Common myeloid progenitor, CD34-positive (primary cell): ENCODE measurements at regions not wholly inside any gene's neighbourhood (a gene's known extent, or its start where the extent isn't known, plus 50 kb on each side); places are given as distances from the start of the nearest gene placed in this dataset.

Source experiments
- CTCF ChIA-PET: fragments of 350-600 bp; sonication (Branson Sonifier 250); formaldehyde crosslinking; loops from one replicate; lab custom pipeline; 2021; ENCODE audit warnings: antibody characterized with exemption; lab: Charles Lee
- POLR2A ChIA-PET: fragments of 350-600 bp; sonication (Branson Sonifier 250); formaldehyde crosslinking; loops from one replicate; lab custom pipeline; 2021; ENCODE audit warnings: antibody characterized with exemption; lab: Charles Lee
- DNase-seq, 3 donors: peaks; one replicate each; pipeline versions ENCODE4 v3.0.0 to v3.0.0-alpha.2; 2013
- H3K27ac ChIP-seq, 2 experiments: 1 replicate in 1 of 2; 2 replicates in 1 of 2; pipeline ENCODE4 v1.7.0; 2013; ENCODE audit warnings: inconsistent platforms in 2 of 2, low read length in 2 of 2, mild to moderate bottlenecking in 2 of 2, low read depth in 1 of 2, moderate library complexity in 1 of 2; ENCODE audit not compliant: severe bottlenecking in 2 of 2, insufficient read depth in 1 of 2, poor library complexity in 1 of 2
- H3K27me3 ChIP-seq, 5 experiments: replicated peaks in 2 of 5; 1 replicate in 3 of 5; 2 replicates in 2 of 5; pipeline versions ENCODE4 v1.6.1 to v1.7.0; 2013; ENCODE audit warnings: low read length in 4 of 5, mild to moderate bottlenecking in 2 of 5, moderate library complexity in 2 of 5, inconsistent platforms in 1 of 5; ENCODE audit not compliant: insufficient read depth in 5 of 5, control insufficient read depth in 4 of 5
- H3K36me3 ChIP-seq, 4 experiments: 1 replicate in 2 of 4; 2 replicates in 2 of 4; pipeline versions ENCODE4 v1.6.1 to v1.7.0; 2013; ENCODE audit warnings: low read length in 3 of 4, control low read depth in 1 of 4, mild to moderate bottlenecking in 1 of 4; ENCODE audit not compliant: control insufficient read depth in 4 of 4, insufficient read depth in 4 of 4
- H3K4me1 ChIP-seq, 4 experiments: 1 replicate in 3 of 4; 2 replicates in 1 of 4; pipeline versions ENCODE4 v1.6.1 to v1.7.1; 2013; ENCODE audit warnings: low read length in 3 of 4, mild to moderate bottlenecking in 3 of 4, control low read depth in 1 of 4, inconsistent platforms in 1 of 4, moderate library complexity in 1 of 4; ENCODE audit not compliant: control insufficient read depth in 4 of 4, insufficient read depth in 4 of 4; ENCODE audit errors: control extremely low read depth in 1 of 4
- H3K4me3 ChIP-seq, 7 experiments: 1 replicate in 4 of 7; 2 replicates in 3 of 7; pipeline versions ENCODE4 v1.5.1 to v1.7.0; 2013; ENCODE audit warnings: mild to moderate bottlenecking in 7 of 7, low read length in 6 of 7, moderate library complexity in 6 of 7, inconsistent platforms in 2 of 7, low read depth in 2 of 7, control low read depth in 1 of 7; ENCODE audit not compliant: insufficient read depth in 4 of 7, control insufficient read depth in 1 of 7; ENCODE audit errors: extremely low read depth in 1 of 7
- H3K9me3 ChIP-seq, 5 experiments: 1 replicate in 4 of 5; 2 replicates in 1 of 5; pipeline versions ENCODE4 v1.6.1 to v1.7.1; 2013; ENCODE audit warnings: low read length in 4 of 5, mild to moderate bottlenecking in 2 of 5, inconsistent platforms in 1 of 5, low read depth in 1 of 5, moderate library complexity in 1 of 5; ENCODE audit not compliant: control insufficient read depth in 4 of 5, insufficient read depth in 2 of 5; ENCODE audit errors: control extremely low read depth in 1 of 5
- WGBS: methylation state at CpG from one replicate; pipeline ENCODE4 v1.1.5; 2013; ENCODE audit not compliant: insufficient coverage; 5-methylcytosine and 5-hydroxymethylcytosine counted together

DNA sequence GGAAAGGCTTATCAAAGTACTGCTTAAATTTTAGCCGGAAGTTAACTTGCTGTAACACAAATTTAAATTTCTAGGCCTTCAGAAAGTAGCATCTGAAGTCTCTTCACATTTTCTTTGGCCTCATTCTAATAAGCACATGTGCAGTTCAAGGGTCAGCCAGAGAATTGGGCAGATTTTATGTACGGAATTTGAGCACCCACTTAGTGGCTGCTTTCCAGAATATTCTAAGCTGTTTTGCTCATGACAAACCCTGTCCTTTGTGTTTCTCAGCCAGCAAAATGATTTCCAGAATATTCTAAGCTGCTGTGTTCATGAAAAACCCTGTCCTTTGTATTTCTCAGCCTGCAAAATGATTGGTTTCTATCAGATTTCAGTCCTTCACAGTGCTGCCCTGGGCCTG is 225.0 kb upstream of the DOK6 start:
- ChIA-PET POLR2A (no interaction called here), CTCF (no interaction called here)
- 100% methylated on average over 2 of the region's 2 CpGs for WGBS
- no peak overlapping the region for H3K27ac ChIP-seq
- H3K4me3 ChIP-seq = no peak overlapping the region
- H3K4me1 ChIP-seq = no peaks in the 10 kb centered on the region
- no peak for DNase-seq
- no peaks in the 10 kb centered on the region for H3K36me3 ChIP-seq
- H3K9me3 ChIP-seq = peaks cover 0 to 3% (median 0%) of the 10 kb centered on the region in 5 experiments
- no peaks in the 10 kb centered on the region for H3K27me3 ChIP-seq

GRCh38 chr18:69176741-69177140 is 223.9 kb upstream of the DOK6 start:
- Histone ChIP-seq H3K4me3 (no peak overlapping the region), H3K36me3 (no peaks in the 10 kb centered on the region), H3K27me3 (no peaks in the 10 kb centered on the region), H3K4me1 (no peaks in the 10 kb centered on the region), H3K27ac (no peak overlapping the region), H3K9me3 (peaks cover 0 to 3% (median 0%) of the 10 kb centered on the region in 5 experiments)
- 100% methylated on average over 2 of the region's 3 CpGs for WGBS
- ChIA-PET POLR2A (no interaction called here), CTCF (no interaction called here)
- DNase-seq = no peak

DNA sequence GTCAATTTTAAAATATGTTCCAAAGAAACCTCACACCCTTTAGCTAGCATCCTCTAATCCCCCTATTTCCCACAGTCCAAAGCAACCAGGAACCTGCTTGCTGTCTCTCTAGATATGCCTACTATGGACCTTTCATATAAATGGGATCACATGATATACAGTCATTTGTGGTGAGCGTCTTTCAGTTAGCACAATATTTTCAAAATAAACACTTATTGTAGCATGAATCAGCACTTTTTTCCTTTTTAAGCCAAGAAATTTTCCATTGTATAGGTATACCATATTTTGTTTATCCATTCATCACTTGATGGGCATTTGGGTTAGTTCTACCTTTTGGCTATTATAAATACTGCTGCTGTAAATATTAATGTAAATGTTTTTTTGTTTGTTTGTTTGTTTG is 223.0 kb upstream of the DOK6 start:
- no peak for DNase-seq
- Histone ChIP-seq H3K4me1 (no peaks in the 10 kb centered on the region), H3K36me3 (no peaks in the 10 kb centered on the region), H3K4me3 (no peak overlapping the region), H3K27me3 (no peaks in the 10 kb centered on the region), H3K27ac (no peak overlapping the region), H3K9me3 (peaks cover 0 to 3% (median 0%) of the 10 kb centered on the region in 5 experiments)
- ChIA-PET POLR2A (no interaction called here), CTCF (no interaction called here)
- no CpG with 5 or more reads among the region's 1 CpG for WGBS

DNA sequence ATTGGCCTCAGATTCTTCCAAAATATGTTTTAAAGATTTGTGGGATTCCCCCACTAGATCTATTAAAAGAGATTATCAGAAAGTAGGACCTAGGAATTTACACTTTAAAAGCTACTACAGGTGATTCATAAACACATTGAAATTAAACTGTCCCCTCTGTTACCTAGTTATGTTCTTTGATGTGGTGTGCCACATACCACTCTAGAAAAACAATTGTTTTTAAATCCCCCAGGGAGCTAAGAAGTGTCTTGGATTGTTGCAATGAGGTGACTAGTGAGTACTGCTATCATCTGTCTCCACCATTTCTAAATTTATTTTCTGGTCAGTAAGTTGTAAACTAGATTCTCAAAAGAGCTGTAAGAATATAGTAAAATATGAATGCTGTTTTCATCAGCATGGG is 214.5 kb upstream of the DOK6 start:
- no peaks in the 10 kb centered on the region for H3K9me3 ChIP-seq
- no peaks in the 10 kb centered on the region for H3K4me1 ChIP-seq
- H3K27me3 ChIP-seq = no peaks in the 10 kb centered on the region
- H3K4me3 ChIP-seq = no peak overlapping the region
- no peak for DNase-seq
- H3K36me3 ChIP-seq = no peaks in the 10 kb centered on the region
- ChIA-PET POLR2A (no interaction called here), CTCF (no interaction called here)
- H3K27ac ChIP-seq = no peak overlapping the region

DNA sequence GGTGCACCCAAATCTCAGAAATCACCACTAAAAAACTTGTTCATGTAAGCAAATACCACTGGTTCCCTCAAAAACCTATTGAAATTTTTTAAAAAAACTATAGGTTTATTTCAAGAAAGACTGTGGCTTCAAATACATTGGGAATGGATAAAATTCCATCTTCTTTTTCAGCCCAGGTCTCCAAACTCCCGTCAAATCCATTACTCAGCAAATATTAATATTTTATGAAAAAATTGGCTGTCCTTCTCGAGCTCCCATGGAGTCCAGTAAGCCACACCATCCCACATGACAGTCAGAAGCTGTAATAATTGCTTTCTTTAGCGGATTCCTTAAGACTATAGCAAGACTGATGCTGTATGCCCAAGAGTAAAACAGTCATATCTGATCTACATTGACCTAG is 204.4 kb upstream of the DOK6 start:
- no peak for DNase-seq
- Histone ChIP-seq H3K27ac (no peak overlapping the region), H3K36me3 (no peaks in the 10 kb centered on the region), H3K9me3 (no peaks in the 10 kb centered on the region), H3K27me3 (no peaks in the 10 kb centered on the region), H3K4me3 (no peak overlapping the region), H3K4me1 (no peaks in the 10 kb centered on the region)
- ChIA-PET POLR2A (no interaction called here), CTCF (no interaction called here)
- WGBS = 90% methylated on average over 2 of the region's 3 CpGs

DNA sequence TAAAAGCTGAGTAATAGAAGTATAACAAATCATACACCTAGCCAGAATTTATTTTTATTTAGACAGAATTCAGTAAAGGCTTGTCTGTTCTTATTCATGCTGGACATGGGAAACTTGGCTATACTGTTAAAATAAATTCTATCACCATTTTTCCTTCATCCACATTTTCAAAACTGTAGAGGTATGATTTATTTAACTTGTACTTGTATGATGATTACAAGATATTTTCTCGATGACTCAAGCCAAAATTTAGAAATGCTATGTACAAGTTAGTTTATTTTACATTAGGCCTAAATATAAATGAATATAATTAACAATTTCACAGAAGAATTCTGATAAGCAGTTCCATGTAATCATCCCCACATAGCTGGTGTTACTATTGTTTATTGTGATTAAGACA is 194.8 kb upstream of the DOK6 start:
- Histone ChIP-seq H3K9me3 (no peaks in the 10 kb centered on the region), H3K27ac (no peak overlapping the region), H3K4me3 (no peak overlapping the region), H3K27me3 (no peaks in the 10 kb centered on the region), H3K36me3 (no peaks in the 10 kb centered on the region), H3K4me1 (no peaks in the 10 kb centered on the region)
- CTCF ChIA-PET = no interaction called here
- no CpG with 5 or more reads among the region's 1 CpG for WGBS
- POLR2A ChIA-PET = no interaction called here
- no peak for DNase-seq

- no peak overlapping the region for H3K4me3 ChIP-seq
- ChIA-PET CTCF (no interaction called here), POLR2A (no interaction called here)
- H3K4me1 ChIP-seq = no peaks in the 10 kb centered on the region
- 100% methylated on average over 1 of the region's 2 CpGs for WGBS
- no peak overlapping the region for H3K27ac ChIP-seq
- H3K36me3 ChIP-seq = no peaks in the 10 kb centered on the region
- H3K9me3 ChIP-seq = no peaks in the 10 kb centered on the region
- DNase-seq = no peak
- no peaks in the 10 kb centered on the region for H3K27me3 ChIP-seq
Observed at GRCh38 chr18:69208545-69208944, 192.1 kb upstream of the DOK6 start.
